CD4-positive, alpha-beta T cell treated with Interleukin-15 for 4 hours (primary cell): ENCODE measurements at regions not wholly inside any gene's neighbourhood (a gene's known extent, or its start where the extent isn't known, plus 50 kb on each side); places are given as distances from the start of the nearest gene placed in this dataset.

ENCODE experiments used
- DNase-seq: peaks from one replicate; pipeline ENCODE4 v3.0.0-alpha.2; 2020; ENCODE audit warnings: low spot score

GRCh38 chr2:121096611-121097010, 188.4 kb downstream of the TFCP2L1 start:
- DNase-seq, result no peak

- DNase-seq, result no peak
These were observed 186.4 kb downstream of the TFCP2L1 start for GRCh38 chr2:121098556-121098955.

- DNase-seq, result no peak
These were observed 185.4 kb downstream of the TFCP2L1 start for GRCh38 chr2:121099329-121100290.

GRCh38 chr2:121101093-121101715, 183.8 kb downstream of the TFCP2L1 start:
- DNase-seq, result no peak

- no peak for DNase-seq
These were observed 182.1 kb downstream of the TFCP2L1 start for GRCh38 chr2:121102941-121103340.

GRCh38 chr2:121103960-121104359, 181.0 kb downstream of the TFCP2L1 start:
- no peak for DNase-seq

- DNase-seq, result no peak
These were observed 180.3 kb downstream of the TFCP2L1 start for GRCh38 chr2:121104721-121105141.

GRCh38 chr2:121110924-121111323, 174.1 kb downstream of the TFCP2L1 start:
- DNase-seq, result no peak

GRCh38 chr2:121118951-121119350, 166.1 kb downstream of the TFCP2L1 start:
- no peak for DNase-seq

- no peak for DNase-seq
These were observed 164.6 kb downstream of the TFCP2L1 start for GRCh38 chr2:121120411-121120810.

- DNase-seq, result no peak
These were observed 164.0 kb downstream of the TFCP2L1 start for GRCh38 chr2:121120991-121121390.

GRCh38 chr2:121121661-121122060, 163.3 kb downstream of the TFCP2L1 start:
- DNase-seq, result no peak

GRCh38 chr2:121123268-121123667, 161.7 kb downstream of the TFCP2L1 start:
- DNase-seq, result no peak

- DNase-seq, result no peak
These were observed 160.7 kb downstream of the TFCP2L1 start for GRCh38 chr2:121124330-121124729.

- no peak for DNase-seq
These were observed 159.7 kb downstream of the TFCP2L1 start for GRCh38 chr2:121125350-121125749.

GRCh38 chr2:121128741-121129659, 156.0 kb downstream of the TFCP2L1 start:
- no peak for DNase-seq

- DNase-seq, result no peak
These were observed 155.3 kb downstream of the TFCP2L1 start for GRCh38 chr2:121129692-121130091.

- no peak for DNase-seq
These were observed 154.6 kb downstream of the TFCP2L1 start for GRCh38 chr2:121130301-121130850.

GRCh38 chr2:121131375-121131774, 153.6 kb downstream of the TFCP2L1 start:
- DNase-seq, result no peak

GRCh38 chr2:121132054-121132761, 152.8 kb downstream of the TFCP2L1 start:
- DNase-seq, result no peak

- DNase-seq, result no peak
These were observed 152.3 kb downstream of the TFCP2L1 start for GRCh38 chr2:121132762-121133107.
